ENCODE measurements at regions not wholly inside any gene's neighbourhood (a gene's known extent, or its start where the extent isn't known, plus 50 kb on each side); places are given as distances from the start of the nearest gene placed in this dataset.

- Mint-ChIP-seq H3K36me3 (ENCODE audit: low read depth) (no peaks in the 10 kb centered on the region), H3K27me3 (no peaks in the 10 kb centered on the region), H3K27ac (no peak overlapping the region), H3K9me3 (no peaks in the 10 kb centered on the region), H3K4me1 (no peaks in the 10 kb centered on the region), H3K4me3 (no peak overlapping the region)
- no peak for ATAC-seq
- no peak for DNase-seq
Observed at GRCh38 chrX:139224953-139225665, 305.4 kb upstream of the F9 start.

GRCh38 chrX:139222511-139223200, 307.9 kb upstream of the F9 start:
- ATAC-seq = no peak
- no peaks in the 10 kb centered on the region for H3K9me3 Mint-ChIP-seq

GRCh38 chrX:139213241-139213709, 317.3 kb upstream of the F9 start:
- no peaks in the 10 kb centered on the region for H3K36me3 Mint-ChIP-seq (ENCODE audit: low read depth)
- ATAC-seq (no peak), DNase-seq (no peak)
- H3K9me3 Mint-ChIP-seq = no peaks in the 10 kb centered on the region
- peaks cover 5% of the 10 kb centered on the region for H3K27me3 Mint-ChIP-seq
- H3K4me3 Mint-ChIP-seq = no peak overlapping the region
- H3K27ac Mint-ChIP-seq = no peak overlapping the region
- no peaks in the 10 kb centered on the region for H3K4me1 Mint-ChIP-seq

More at GRCh38 chrX:139222511-139223200, 307.9 kb upstream of the F9 start:
- Mint-ChIP-seq H3K27me3 (no peaks in the 10 kb centered on the region), H3K4me3 (no peak overlapping the region), H3K4me1 (no peaks in the 10 kb centered on the region), H3K36me3 (ENCODE audit: low read depth) (no peaks in the 10 kb centered on the region), H3K27ac (no peak overlapping the region)
- no peak for DNase-seq

- H3K36me3 Mint-ChIP-seq (ENCODE audit: low read depth) = no peaks in the 10 kb centered on the region
- H3K4me3 Mint-ChIP-seq = no peak overlapping the region
- DNase-seq (no peak), ATAC-seq (no peak)
- H3K9me3 Mint-ChIP-seq = no peaks in the 10 kb centered on the region
- H3K27me3 Mint-ChIP-seq = peaks cover 14% of the 10 kb centered on the region
- no peaks in the 10 kb centered on the region for H3K4me1 Mint-ChIP-seq
- no peak overlapping the region for H3K27ac Mint-ChIP-seq
Observed at GRCh38 chrX:139211568-139212182, 318.9 kb upstream of the F9 start.

- Mint-ChIP-seq H3K4me1 (no peaks in the 10 kb centered on the region), H3K9me3 (no peaks in the 10 kb centered on the region), H3K4me3 (no peak overlapping the region), H3K36me3 (ENCODE audit: low read depth) (no peaks in the 10 kb centered on the region), H3K27ac (no peak overlapping the region), H3K27me3 (peaks cover 22% of the 10 kb centered on the region)
- no peak for ATAC-seq
- no peak for DNase-seq
Observed at GRCh38 chrX:139209342-139209741, 321.2 kb upstream of the F9 start.

GRCh38 chrX:139207655-139208054, 322.9 kb upstream of the F9 start:
- ATAC-seq = no peak
- H3K9me3 Mint-ChIP-seq = no peaks in the 10 kb centered on the region
- H3K4me1 Mint-ChIP-seq = no peaks in the 10 kb centered on the region
- H3K27me3 Mint-ChIP-seq = peaks cover 26% of the 10 kb centered on the region
- no peak overlapping the region for H3K27ac Mint-ChIP-seq
- H3K4me3 Mint-ChIP-seq = no peak overlapping the region
- no peaks in the 10 kb centered on the region for H3K36me3 Mint-ChIP-seq (ENCODE audit: low read depth)
- no peak for DNase-seq

- H3K36me3 Mint-ChIP-seq (ENCODE audit: low read depth) = no peaks in the 10 kb centered on the region
- no peak overlapping the region for H3K27ac Mint-ChIP-seq
- H3K4me3 Mint-ChIP-seq = no peak overlapping the region
- H3K9me3 Mint-ChIP-seq = no peaks in the 10 kb centered on the region
- H3K4me1 Mint-ChIP-seq = no peaks in the 10 kb centered on the region
- DNase-seq (no peak), ATAC-seq (no peak)
- peaks cover 30% of the 10 kb centered on the region for H3K27me3 Mint-ChIP-seq
Observed at GRCh38 chrX:139206914-139207313, 323.6 kb upstream of the F9 start.

- H3K36me3 Mint-ChIP-seq (ENCODE audit: low read depth) = no peaks in the 10 kb centered on the region
- peak; percentile 63 for ATAC-seq
- H3K4me1 Mint-ChIP-seq = no peaks in the 10 kb centered on the region
Observed at GRCh38 chrX:139204898-139205667, 325.5 kb upstream of the F9 start.

GRCh38 chrX:139204571-139204897, 326.0 kb upstream of the F9 start:
- no peak for ATAC-seq
- no peak for DNase-seq
- Mint-ChIP-seq H3K27ac (no peak overlapping the region), H3K9me3 (no peaks in the 10 kb centered on the region), H3K27me3 (peaks cover 38% of the 10 kb centered on the region), H3K4me1 (no peaks in the 10 kb centered on the region), H3K4me3 (peak overlapping the region; percentile 21), H3K36me3 (ENCODE audit: low read depth) (no peaks in the 10 kb centered on the region)

More at GRCh38 chrX:139204898-139205667, 325.5 kb upstream of the F9 start:
- H3K9me3 Mint-ChIP-seq = no peaks in the 10 kb centered on the region
- DNase-seq = peak; percentile 4
- H3K27ac Mint-ChIP-seq = no peak overlapping the region
- peaks cover 34% of the 10 kb centered on the region for H3K27me3 Mint-ChIP-seq
- peak overlapping the region; percentile 21 for H3K4me3 Mint-ChIP-seq

- DNase-seq = peak; percentile 1
- Mint-ChIP-seq H3K27me3 (peaks cover 43% of the 10 kb centered on the region), H3K4me3 (no peak overlapping the region), H3K36me3 (ENCODE audit: low read depth) (no peaks in the 10 kb centered on the region), H3K9me3 (no peaks in the 10 kb centered on the region), H3K27ac (no peak overlapping the region), H3K4me1 (no peaks in the 10 kb centered on the region)
- ATAC-seq = no peak
Observed at GRCh38 chrX:139203651-139204570, 326.6 kb upstream of the F9 start.

GRCh38 chrX:139202742-139203420, 327.7 kb upstream of the F9 start:
- Mint-ChIP-seq H3K4me3 (no peak overlapping the region), H3K27ac (no peak overlapping the region), H3K27me3 (peaks cover 40% of the 10 kb centered on the region)

GRCh38 chrX:139201924-139202323, 328.6 kb upstream of the F9 start:
- H3K27ac Mint-ChIP-seq = no peak overlapping the region
- H3K36me3 Mint-ChIP-seq (ENCODE audit: low read depth) = no peaks in the 10 kb centered on the region
- H3K9me3 Mint-ChIP-seq = no peaks in the 10 kb centered on the region
- H3K27me3 Mint-ChIP-seq = peaks cover 38% of the 10 kb centered on the region
- DNase-seq = no peak
- H3K4me3 Mint-ChIP-seq = no peak overlapping the region
- ATAC-seq = no peak
- no peaks in the 10 kb centered on the region for H3K4me1 Mint-ChIP-seq

More at GRCh38 chrX:139202742-139203420, 327.7 kb upstream of the F9 start:
- DNase-seq (no peak), ATAC-seq (no peak)
- no peaks in the 10 kb centered on the region for H3K4me1 Mint-ChIP-seq
- H3K36me3 Mint-ChIP-seq (ENCODE audit: low read depth) = no peaks in the 10 kb centered on the region
- H3K9me3 Mint-ChIP-seq = no peaks in the 10 kb centered on the region

- Mint-ChIP-seq H3K4me3 (no peak overlapping the region), H3K27ac (no peak overlapping the region), H3K9me3 (no peaks in the 10 kb centered on the region), H3K4me1 (no peaks in the 10 kb centered on the region), H3K36me3 (ENCODE audit: low read depth) (no peaks in the 10 kb centered on the region), H3K27me3 (peaks cover 38% of the 10 kb centered on the region)
- ATAC-seq (no peak), DNase-seq (no peak)
Observed at GRCh38 chrX:139200793-139201192, 329.7 kb upstream of the F9 start.
